Stimulated activated CD8-positive, alpha-beta memory T cell treated with anti-CD3 and anti-CD28 coated beads, Interleukin-15, amount 100 ng/mL, for 48 hours (primary cell): ENCODE measurements at regions not wholly inside any gene's neighbourhood (a gene's known extent, or its start where the extent isn't known, plus 50 kb on each side); places are given as distances from the start of the nearest gene placed in this dataset.

Experiments used
- DNase-seq, 2 donors: peaks; one replicate each; pipeline ENCODE4 v3.0.0-alpha.2; 2020; ENCODE audit warnings: low read depth in 2 of 2

GRCh38 chr13:76795701-76796695, 90.2 kb downstream of the KCTD12 start:
- DNase-seq: no peak

GRCh38 chr13:76792731-76793347, 93.4 kb downstream of the KCTD12 start:
- DNase-seq: no peak

GRCh38 chr13:76790980-76791819, 95.0 kb downstream of the KCTD12 start:
- no peak for DNase-seq

- DNase-seq: no peak
Observed at GRCh38 chr13:76790526-76790925, 95.7 kb downstream of the KCTD12 start.

GRCh38 chr13:76783798-76784197, 102.4 kb downstream of the KCTD12 start:
- no peak for DNase-seq

- DNase-seq: no peak
Observed at GRCh38 chr13:76778853-76779252, 107.4 kb downstream of the KCTD12 start.

- DNase-seq: no peak
Observed at GRCh38 chr13:76777096-76777495, 109.1 kb downstream of the KCTD12 start.

- no peak for DNase-seq
Observed at GRCh38 chr13:76775088-76775740, 111.0 kb downstream of the KCTD12 start.

GRCh38 chr13:76773448-76774094, 112.6 kb downstream of the KCTD12 start:
- DNase-seq: no peak

- DNase-seq: no peak
Observed at GRCh38 chr13:76772241-76772640, 114.0 kb downstream of the KCTD12 start.

GRCh38 chr13:76769271-76769791, 116.9 kb downstream of the KCTD12 start:
- DNase-seq: no peak

- no peak for DNase-seq
Observed at GRCh38 chr13:76768384-76768783, 117.8 kb downstream of the KCTD12 start.

GRCh38 chr13:76764916-76765315, 121.3 kb downstream of the KCTD12 start:
- DNase-seq: no peak

- DNase-seq: no peak
Observed at GRCh38 chr13:76764429-76764828, 121.8 kb downstream of the KCTD12 start.

GRCh38 chr13:76762721-76763120, 123.5 kb downstream of the KCTD12 start:
- DNase-seq: no peak

GRCh38 chr13:76759877-76760276, 126.3 kb downstream of the KCTD12 start:
- DNase-seq: no peak

GRCh38 chr13:76758738-76759137, 127.5 kb downstream of the KCTD12 start:
- no peak for DNase-seq

GRCh38 chr13:76758257-76758656, 127.9 kb downstream of the KCTD12 start:
- no peak for DNase-seq

- no peak for DNase-seq
Observed at GRCh38 chr13:76756451-76756850, 129.8 kb downstream of the KCTD12 start.

GRCh38 chr13:76754414-76754813, 131.8 kb downstream of the KCTD12 start:
- DNase-seq: no peak

- no peak for DNase-seq
Observed at GRCh38 chr13:76751278-76751677, 134.9 kb downstream of the KCTD12 start.
